Activated CD8-positive, alpha-beta memory T cell treated with anti-CD3 and anti-CD28 coated beads for 24 hours (primary cell): ENCODE measurements at regions not wholly inside any gene's neighbourhood (a gene's known extent, or its start where the extent isn't known, plus 50 kb on each side); places are given as distances from the start of the nearest gene placed in this dataset.

ENCODE experiments used
- DNase-seq: peaks from one replicate; pipeline ENCODE4 v3.0.0-alpha.2; 2020

DNA sequence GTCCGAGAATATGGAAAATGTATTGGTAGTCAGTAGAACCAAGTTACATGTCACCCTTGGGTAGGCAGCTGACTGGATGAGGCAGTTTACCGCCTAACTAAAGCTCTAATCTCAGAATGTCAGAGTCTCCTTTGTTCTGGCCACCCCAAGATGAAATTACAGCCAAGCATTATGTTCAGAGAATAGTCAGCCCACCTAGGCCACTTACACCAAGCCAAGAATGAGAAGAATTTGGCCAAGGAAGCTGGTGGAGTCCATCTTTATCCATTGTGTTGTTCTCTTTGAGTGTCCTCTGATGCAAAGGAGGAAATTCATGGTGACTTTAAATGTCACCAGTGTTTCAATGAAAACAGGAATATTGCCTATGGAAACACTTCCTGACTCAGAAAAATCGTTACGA, 275.1 kb upstream of the MAP3K1 start:
- DNase-seq = no peak

- DNase-seq = no peak
These were observed 276.8 kb upstream of the MAP3K1 start for GRCh38 chr5:56538580-56538979.

GRCh38 chr5:56535347-56535746, 280.0 kb upstream of the MAP3K1 start:
- DNase-seq = no peak

GRCh38 chr5:56534102-56534829, 281.1 kb upstream of the MAP3K1 start:
- no peak for DNase-seq

GRCh38 chr5:56532466-56532865, 282.9 kb upstream of the MAP3K1 start:
- no peak for DNase-seq

GRCh38 chr5:56530626-56531138, 284.7 kb upstream of the MAP3K1 start:
- no peak for DNase-seq

GRCh38 chr5:56529666-56530430, 285.5 kb upstream of the MAP3K1 start:
- DNase-seq = no peak

GRCh38 chr5:56527174-56527573, 288.2 kb upstream of the MAP3K1 start:
- no peak for DNase-seq

DNA sequence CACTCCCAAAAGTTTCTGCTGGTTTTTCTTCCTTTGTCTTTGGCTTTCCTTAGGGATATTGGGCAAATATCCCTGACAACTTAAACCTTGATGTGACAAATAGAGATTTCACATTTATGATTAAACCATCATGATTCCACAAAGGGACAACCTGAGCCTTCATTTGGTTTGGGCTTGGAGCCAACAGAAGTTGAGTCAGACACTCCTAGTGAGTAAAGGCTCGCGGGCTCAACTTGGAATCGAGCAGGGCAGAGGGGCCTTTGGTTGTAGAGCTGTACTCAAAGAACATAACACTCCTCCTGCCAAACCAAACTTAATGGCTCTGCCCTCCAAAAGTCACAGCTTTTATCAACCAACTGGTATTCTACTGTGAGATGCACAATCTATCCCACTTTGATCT, 290.2 kb upstream of the MAP3K1 start:
- no peak for DNase-seq

DNA sequence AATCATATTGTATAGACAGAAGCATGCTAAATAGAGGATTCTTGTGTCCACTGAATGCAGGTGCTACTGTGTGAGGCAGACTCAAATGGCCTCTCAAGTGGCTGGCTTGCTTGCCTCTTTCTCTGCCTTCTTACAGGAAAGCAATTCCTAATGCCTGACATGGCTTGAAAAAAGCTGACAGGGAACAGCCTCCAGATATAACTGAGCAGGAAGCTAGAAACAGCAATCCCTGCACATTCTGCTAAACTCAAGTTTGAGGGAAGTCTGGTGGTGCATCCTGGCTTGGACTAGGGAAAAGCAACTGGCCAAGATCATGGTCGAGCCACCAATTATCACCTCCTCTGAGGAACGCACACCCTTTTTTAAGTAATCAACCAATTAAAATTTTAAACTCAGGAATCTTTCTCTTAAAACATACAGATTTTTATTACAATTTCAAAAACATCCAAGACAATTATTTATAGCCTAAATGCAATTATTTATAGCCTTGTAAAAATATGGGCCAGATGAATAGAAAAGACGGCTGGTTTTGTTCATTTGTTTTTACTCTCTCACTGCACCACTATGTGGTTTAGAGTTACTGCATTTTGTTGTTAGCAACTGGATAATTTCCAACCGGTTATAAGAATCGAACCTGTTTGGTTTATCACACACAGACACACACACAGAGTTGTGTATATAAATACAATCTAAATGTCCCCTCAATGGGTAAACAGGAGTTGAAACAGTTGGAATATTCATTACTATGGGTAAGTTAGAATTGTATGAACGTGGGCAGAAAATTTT, 290.9 kb upstream of the ANKRD55 start:
- DNase-seq = no peak

DNA sequence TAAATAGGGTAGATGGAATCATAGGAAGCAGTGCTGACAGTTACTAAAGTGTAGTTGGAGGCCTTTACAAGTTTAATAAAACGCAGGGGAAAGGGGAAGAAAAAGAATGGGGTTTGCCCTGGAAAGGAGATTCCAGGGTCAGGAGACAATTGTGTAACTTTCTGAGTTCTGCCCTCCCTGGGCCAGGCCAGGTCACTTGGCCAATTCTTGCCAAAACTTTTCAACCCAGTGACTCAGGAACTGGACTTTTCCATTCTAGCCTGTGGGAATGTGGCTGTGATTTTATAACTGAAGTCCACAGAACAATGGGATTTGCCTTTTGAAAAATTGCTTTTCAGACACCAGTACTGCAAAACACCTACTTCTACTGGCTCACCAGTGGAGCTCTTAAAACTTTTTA, 289.8 kb upstream of the ANKRD55 start:
- DNase-seq = no peak

GRCh38 chr5:56522169-56522568, 289.0 kb upstream of the ANKRD55 start:
- DNase-seq = no peak

DNA sequence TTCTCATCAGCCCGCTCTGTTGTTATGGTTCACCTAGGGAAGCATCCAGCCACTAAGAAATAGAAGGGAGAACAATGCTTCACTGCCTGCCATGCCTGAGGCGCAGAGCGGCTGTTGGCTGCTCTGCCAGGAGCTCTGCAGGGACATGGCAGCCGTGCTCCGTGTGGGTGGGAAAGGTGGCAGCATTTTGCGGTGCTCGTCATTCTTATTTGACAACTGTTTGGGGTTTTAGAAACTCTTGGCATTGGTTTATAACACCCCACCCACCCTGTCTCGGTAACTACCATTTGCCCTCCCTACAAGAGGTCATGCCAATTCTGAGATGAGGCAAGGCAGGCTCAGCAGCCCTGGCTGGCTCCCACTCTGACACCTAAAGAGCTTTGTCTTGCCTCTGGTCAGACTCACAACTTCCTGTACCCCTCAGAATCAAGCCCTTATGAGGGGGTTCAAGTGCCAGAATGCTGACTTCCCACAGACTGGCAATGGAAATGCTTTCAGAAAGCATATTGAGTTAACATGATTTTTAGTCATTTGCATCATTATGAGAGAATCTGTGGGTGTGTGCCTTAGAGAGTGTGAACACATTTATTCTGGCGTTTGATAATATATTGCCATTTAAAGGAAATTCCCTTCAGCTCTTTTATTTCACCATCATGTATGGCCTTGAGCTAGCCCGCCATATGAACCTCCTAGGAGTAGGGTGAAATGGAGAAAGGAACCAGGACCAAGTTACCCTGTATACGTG, 288.0 kb upstream of the ANKRD55 start:
- DNase-seq = no peak

DNA sequence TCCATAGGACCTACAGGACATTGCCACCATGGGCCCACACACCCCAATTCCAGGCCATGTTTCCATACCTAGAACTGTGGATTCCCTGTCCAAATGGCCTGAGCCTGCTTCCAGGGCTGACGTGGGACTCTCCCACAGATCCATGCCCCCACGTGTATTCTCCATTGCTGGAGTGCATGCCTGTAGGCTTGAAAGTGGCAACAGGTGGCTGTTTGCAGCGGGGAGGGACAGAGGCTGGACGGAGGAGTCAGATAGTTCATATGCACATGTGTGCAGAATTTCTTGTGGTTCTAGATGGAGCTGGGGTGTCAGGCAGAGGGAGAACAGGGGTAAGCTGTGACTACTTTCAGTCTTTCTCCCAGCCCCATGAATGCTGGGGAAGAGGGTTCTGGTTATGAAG, 285.7 kb upstream of the ANKRD55 start:
- DNase-seq = no peak

GRCh38 chr5:56517011-56517416, 283.9 kb upstream of the ANKRD55 start:
- no peak for DNase-seq

DNA sequence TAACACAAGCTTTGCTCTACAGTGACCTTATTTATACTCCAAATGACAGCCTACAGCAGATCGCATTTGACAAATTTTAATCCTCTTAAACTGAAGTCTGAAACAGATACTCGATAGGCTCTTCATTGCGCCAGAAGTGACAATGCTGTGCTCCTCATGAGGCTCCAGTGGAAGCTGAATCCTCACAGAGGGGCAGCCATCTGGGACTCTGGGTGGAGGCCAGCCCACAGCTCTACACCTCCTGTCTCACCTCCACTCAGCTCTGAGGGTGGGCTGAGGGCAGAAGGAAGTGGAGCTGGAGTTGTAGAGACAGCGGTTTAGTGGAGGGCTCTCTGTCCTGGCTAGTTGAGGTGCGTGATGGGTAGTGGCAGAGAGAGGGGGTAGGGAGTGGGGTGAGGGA, 283.3 kb upstream of the ANKRD55 start:
- no peak for DNase-seq

- DNase-seq = no peak
These were observed 282.9 kb upstream of the ANKRD55 start for GRCh38 chr5:56516035-56516434.

- DNase-seq = no peak
These were observed 281.9 kb upstream of the ANKRD55 start for GRCh38 chr5:56515011-56515410.

- DNase-seq = no peak
These were observed 281.1 kb upstream of the ANKRD55 start for GRCh38 chr5:56514245-56514644.

DNA sequence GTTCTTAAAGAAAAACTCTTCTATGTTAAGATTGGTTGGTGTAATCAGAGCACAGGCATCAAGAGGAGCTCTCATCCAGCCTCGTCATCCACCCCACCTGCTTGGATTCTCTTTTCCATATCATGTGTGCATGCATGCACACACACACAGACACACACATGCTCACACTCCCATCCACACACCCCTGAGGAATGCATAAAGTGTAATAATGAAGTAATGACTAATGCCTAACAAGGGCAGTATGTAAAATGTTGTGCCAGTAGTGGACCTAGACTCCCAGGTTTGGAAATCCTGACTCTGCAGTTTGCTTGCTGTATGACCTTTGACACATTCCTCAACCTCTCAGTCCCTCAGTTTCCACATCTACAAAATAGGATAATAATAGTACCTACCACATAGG, 280.0 kb upstream of the ANKRD55 start:
- DNase-seq = no peak

- no peak for DNase-seq
These were observed 279.3 kb upstream of the ANKRD55 start for GRCh38 chr5:56512313-56512996.

DNA sequence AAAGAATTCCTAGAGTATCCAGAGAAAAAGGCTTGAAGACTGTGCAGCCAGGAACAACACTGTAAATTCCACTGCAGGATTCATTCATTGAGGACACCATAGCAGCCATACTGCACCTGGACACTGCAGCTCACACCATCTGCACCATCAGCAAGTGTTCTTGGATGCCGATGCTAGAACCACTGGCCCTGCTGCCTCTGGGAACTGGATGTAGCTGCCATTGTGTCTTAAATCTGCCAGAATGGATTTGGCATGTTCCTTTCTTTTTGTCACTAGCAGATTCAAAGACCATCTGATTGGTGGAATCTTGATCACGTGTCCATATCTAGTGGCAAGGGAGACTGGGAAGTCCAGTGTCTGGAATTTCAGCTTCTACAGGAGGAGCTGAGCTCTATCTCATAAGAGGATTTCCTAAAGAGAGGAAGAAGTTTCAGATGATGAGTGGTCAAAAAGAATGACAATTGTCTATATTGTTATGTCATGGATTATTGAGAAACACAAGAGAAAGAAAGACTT, 278.3 kb upstream of the ANKRD55 start:
- DNase-seq = no peak
